SK-N-SH (cell line): ENCODE measurements at regions not wholly inside any gene's neighbourhood (a gene's known extent, or its start where the extent isn't known, plus 50 kb on each side); places are given as distances from the start of the nearest gene placed in this dataset.
"Not testable (repeated sequence)": the region's sequence is repeated elsewhere in the genome, so short reads cannot be mapped to it uniquely, and the experiment has no call there.

Experiments used
- MEF2A ChIP-seq: IDR thresholded peaks from 2 replicates; pipeline ENCODE4 v1.4.0; 2012; ENCODE audit warnings: low read depth, borderline replicate concordance
- YY1 ChIP-seq: IDR thresholded peaks from 2 replicates; pipeline ENCODE4 v1.4.0; 2012; ENCODE audit warnings: low read depth, mild to moderate bottlenecking
- TF ChIP-seq, protein P1 (sequence below): IDR thresholded peaks from 2 replicates; pipeline ENCODE4 v1.6.1; 2012; ENCODE audit warnings: mild to moderate bottlenecking, low read depth, low read length, moderate library complexity
- TF ChIP-seq, protein P2 (sequence below): fragments of 200-600 bp; sonication (generic); IDR thresholded peaks from 2 replicates; pipeline ENCODE4 v1.6.1; 2017; ENCODE audit warnings: antibody characterized with exemption, mild to moderate bottlenecking, moderate library complexity
- TF ChIP-seq, protein P3 (sequence below): fragments of 150-350 bp; IDR thresholded peaks from 2 replicates; pipeline ENCODE4 v1.6.1; 2017; ENCODE audit warnings: antibody characterized with exemption, low read length, low read depth, borderline replicate concordance

DNA sequence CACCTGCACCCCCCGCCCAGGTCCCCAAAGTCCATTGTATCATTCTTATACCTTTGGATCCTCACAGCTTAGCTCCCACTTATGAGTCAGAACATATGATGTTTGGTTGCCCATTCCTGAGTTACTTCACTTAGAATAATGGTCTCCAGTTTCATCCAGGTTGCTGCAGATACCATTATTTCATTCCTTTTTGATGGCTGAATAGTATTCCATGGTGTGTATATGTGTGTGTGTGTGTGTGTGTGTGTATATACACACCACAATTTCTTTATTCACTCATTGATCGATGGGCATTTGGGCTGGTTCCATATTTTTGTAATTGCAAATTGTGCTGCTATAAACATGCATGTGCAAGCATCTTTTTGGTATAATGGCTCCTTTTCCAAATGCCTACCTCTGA, 125.4 kb downstream of the UTRN start:
- not testable (repeated sequence) for TF ChIP-seq YY1, MEF2A
- TF ChIP-seq, protein P1, sequence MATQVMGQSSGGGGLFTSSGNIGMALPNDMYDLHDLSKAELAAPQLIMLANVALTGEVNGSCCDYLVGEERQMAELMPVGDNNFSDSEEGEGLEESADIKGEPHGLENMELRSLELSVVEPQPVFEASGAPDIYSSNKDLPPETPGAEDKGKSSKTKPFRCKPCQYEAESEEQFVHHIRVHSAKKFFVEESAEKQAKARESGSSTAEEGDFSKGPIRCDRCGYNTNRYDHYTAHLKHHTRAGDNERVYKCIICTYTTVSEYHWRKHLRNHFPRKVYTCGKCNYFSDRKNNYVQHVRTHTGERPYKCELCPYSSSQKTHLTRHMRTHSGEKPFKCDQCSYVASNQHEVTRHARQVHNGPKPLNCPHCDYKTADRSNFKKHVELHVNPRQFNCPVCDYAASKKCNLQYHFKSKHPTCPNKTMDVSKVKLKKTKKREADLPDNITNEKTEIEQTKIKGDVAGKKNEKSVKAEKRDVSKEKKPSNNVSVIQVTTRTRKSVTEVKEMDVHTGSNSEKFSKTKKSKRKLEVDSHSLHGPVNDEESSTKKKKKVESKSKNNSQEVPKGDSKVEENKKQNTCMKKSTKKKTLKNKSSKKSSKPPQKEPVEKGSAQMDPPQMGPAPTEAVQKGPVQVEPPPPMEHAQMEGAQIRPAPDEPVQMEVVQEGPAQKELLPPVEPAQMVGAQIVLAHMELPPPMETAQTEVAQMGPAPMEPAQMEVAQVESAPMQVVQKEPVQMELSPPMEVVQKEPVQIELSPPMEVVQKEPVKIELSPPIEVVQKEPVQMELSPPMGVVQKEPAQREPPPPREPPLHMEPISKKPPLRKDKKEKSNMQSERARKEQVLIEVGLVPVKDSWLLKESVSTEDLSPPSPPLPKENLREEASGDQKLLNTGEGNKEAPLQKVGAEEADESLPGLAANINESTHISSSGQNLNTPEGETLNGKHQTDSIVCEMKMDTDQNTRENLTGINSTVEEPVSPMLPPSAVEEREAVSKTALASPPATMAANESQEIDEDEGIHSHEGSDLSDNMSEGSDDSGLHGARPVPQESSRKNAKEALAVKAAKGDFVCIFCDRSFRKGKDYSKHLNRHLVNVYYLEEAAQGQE = not testable (repeated sequence)
- TF ChIP-seq, protein P2, sequence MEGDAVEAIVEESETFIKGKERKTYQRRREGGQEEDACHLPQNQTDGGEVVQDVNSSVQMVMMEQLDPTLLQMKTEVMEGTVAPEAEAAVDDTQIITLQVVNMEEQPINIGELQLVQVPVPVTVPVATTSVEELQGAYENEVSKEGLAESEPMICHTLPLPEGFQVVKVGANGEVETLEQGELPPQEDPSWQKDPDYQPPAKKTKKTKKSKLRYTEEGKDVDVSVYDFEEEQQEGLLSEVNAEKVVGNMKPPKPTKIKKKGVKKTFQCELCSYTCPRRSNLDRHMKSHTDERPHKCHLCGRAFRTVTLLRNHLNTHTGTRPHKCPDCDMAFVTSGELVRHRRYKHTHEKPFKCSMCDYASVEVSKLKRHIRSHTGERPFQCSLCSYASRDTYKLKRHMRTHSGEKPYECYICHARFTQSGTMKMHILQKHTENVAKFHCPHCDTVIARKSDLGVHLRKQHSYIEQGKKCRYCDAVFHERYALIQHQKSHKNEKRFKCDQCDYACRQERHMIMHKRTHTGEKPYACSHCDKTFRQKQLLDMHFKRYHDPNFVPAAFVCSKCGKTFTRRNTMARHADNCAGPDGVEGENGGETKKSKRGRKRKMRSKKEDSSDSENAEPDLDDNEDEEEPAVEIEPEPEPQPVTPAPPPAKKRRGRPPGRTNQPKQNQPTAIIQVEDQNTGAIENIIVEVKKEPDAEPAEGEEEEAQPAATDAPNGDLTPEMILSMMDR = not testable (repeated sequence)
- TF ChIP-seq, protein P3, sequence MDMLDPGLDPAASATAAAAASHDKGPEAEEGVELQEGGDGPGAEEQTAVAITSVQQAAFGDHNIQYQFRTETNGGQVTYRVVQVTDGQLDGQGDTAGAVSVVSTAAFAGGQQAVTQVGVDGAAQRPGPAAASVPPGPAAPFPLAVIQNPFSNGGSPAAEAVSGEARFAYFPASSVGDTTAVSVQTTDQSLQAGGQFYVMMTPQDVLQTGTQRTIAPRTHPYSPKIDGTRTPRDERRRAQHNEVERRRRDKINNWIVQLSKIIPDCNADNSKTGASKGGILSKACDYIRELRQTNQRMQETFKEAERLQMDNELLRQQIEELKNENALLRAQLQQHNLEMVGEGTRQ = not testable (repeated sequence)
